ENCODE measurements at regions not wholly inside any gene's neighbourhood (a gene's known extent, or its start where the extent isn't known, plus 50 kb on each side); places are given as distances from the start of the nearest gene placed in this dataset.
"Not testable (repeated sequence)": the region's sequence is repeated elsewhere in the genome, so short reads cannot be mapped to it uniquely, and the experiment has no call there.

DNA sequence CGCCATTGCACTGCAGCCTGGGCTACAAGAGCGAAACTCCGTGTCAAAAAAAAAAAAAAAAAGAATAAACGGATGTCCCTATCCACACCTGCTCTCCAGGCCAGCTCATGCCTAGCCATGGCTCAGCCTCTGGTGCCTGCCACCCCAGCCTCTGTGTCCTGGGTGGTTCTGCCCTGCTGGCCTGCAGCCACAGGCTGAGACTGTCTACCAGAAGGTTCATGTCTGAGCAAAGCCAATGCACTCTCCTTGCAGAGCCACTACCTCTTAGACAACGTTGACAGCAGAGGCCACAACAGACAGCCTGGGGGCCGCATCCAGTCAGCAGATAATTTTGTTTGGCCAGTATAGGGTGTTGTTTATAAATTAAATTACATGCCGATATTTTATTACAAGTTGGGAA is 127.7 kb downstream of the ASB7 start:
- TF ChIP-seq, protein P1, sequence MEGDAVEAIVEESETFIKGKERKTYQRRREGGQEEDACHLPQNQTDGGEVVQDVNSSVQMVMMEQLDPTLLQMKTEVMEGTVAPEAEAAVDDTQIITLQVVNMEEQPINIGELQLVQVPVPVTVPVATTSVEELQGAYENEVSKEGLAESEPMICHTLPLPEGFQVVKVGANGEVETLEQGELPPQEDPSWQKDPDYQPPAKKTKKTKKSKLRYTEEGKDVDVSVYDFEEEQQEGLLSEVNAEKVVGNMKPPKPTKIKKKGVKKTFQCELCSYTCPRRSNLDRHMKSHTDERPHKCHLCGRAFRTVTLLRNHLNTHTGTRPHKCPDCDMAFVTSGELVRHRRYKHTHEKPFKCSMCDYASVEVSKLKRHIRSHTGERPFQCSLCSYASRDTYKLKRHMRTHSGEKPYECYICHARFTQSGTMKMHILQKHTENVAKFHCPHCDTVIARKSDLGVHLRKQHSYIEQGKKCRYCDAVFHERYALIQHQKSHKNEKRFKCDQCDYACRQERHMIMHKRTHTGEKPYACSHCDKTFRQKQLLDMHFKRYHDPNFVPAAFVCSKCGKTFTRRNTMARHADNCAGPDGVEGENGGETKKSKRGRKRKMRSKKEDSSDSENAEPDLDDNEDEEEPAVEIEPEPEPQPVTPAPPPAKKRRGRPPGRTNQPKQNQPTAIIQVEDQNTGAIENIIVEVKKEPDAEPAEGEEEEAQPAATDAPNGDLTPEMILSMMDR (IDR thresholded peaks at IDR 0.05; ENCODE audit: extremely low read depth, insufficient read depth, missing control alignments) = no peak
- DNase-seq (ENCODE audit: low spot score) = no peak
- in situ Hi-C loops (cut with MboI; ENCODE audit: low pct_unique_long_range_greater_than_20kb, low sequenced_read_pairs, unreplicated experiment) = no loop called here

DNA sequence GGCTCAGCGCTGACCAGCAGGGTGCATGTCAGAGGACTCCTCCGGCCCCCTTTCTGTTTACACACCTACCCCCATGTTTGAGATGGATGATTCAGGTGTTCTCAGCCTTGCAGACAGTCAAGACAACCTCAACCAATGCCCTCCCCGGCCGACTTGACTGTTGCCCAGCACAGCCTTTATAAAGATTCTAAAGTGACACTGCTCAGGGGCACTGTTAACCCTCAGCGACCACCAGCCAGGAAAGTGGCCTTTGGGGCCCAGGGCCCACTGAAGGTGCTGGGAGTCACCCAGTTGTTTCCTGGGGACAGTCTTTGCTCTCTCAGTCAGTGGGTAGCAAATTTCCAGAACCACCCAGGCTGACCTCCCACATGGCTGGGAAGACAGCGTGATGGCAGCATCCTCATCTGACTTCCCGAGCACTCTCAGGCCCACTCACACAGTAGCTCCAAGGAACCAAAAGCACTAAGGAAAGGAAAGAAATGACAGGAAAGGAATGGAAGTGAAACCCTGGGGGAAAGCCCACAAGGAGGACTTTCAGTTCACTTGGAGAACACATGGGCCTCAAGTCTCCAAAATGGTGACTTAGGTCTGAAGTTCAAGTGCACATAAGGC is 128.4 kb downstream of the ASB7 start:
- DNase-seq (ENCODE audit: low spot score) = no peak
- TF ChIP-seq, protein P1 (IDR thresholded peaks at IDR 0.05; ENCODE audit: extremely low read depth, insufficient read depth, missing control alignments) = no peak
- in situ Hi-C loops (cut with MboI; ENCODE audit: low pct_unique_long_range_greater_than_20kb, low sequenced_read_pairs, unreplicated experiment) = no loop called here

DNA sequence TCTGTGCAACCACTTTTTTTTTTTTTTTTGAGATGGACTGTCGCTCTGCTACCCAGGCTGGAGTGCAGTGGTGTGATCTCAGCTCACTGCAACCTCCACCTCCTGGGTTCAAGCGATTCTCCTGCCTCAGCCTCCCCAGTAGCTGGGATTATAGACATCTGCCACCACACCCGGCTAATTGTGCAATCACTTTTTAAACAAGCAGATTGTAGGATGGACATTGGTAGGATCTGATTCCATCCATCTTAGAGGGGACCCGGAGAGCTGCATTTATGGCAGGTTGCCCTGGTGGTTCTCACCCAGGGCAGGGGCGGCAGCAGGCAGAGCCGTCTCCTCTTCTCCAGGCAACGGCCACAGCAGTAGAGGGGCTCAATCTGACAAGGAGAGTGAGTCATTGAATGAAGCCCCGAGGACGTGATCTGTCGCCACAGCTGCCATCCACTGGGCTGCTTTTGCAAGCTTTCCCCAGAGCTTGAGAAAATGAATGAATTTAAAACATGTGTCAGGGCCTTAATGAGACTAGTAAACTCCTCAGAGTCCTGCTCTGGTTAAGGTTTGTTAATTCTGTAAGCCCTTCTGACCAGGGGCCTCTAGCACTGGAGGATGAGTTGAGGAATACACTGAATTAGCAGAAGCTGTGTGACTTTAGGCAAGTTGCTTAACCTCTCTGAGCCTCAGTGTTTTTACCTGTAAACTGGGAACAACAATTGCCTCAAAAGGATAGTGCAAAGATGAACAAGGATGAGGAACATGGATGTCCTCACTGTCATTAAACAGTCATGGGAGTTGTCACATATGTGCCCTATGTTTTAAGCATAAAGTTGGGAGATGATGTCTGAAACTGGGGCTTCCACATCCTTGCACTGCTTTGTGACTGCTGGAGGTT is 129.1 kb downstream of the ASB7 start:
- DNase-seq (ENCODE audit: low spot score) = no peak
- in situ Hi-C loops (cut with MboI; ENCODE audit: low pct_unique_long_range_greater_than_20kb, low sequenced_read_pairs, unreplicated experiment) = no loop called here
- TF ChIP-seq, protein P1 (IDR thresholded peaks at IDR 0.05; ENCODE audit: extremely low read depth, insufficient read depth, missing control alignments) = no peak

DNA sequence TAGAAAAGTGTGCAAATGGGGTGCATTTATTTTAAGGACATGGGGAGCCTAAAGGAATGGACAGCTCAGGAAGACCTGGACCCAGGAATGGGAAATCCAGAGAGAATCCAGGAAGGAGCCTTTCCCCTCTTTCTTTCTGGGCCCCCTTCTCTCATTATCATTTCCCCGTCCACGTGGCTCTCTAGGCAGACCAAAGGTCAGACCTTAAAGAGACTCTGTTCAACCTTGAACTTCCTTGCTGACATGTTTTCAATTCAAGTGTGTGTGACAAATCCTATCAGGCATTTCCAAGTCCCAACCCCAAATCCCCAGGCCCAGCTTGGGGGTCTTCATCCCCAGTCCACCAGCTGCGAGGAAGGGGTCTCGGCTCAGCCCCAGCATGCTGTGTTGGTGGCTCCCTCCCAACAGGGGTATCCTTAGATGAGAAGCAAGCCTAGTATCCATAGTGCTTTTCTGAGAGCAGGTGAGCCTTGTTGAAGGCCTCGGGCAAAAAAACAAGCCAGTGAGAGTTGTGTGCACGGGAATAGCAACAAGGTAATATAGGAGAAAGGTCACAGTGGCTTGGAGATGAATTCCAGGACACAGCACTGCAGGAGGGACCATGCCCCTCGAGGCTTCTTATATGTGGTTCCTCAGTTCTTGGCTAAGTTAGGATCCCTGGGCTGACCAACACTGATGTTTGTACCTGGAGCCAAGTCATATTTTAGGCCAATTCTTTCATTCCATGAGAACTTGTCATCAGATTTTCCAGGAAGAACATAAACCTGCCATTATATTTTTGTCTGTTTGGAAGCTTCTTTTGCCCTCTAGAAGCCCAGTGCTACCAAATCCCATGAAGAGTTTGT is 130.0 kb downstream of the ASB7 start:
- TF ChIP-seq, protein P1 (IDR thresholded peaks at IDR 0.05; ENCODE audit: extremely low read depth, insufficient read depth, missing control alignments) = no peak
- in situ Hi-C loops (cut with MboI; ENCODE audit: low pct_unique_long_range_greater_than_20kb, low sequenced_read_pairs, unreplicated experiment) = no loop called here
- DNase-seq (ENCODE audit: low spot score) = no peak

DNA sequence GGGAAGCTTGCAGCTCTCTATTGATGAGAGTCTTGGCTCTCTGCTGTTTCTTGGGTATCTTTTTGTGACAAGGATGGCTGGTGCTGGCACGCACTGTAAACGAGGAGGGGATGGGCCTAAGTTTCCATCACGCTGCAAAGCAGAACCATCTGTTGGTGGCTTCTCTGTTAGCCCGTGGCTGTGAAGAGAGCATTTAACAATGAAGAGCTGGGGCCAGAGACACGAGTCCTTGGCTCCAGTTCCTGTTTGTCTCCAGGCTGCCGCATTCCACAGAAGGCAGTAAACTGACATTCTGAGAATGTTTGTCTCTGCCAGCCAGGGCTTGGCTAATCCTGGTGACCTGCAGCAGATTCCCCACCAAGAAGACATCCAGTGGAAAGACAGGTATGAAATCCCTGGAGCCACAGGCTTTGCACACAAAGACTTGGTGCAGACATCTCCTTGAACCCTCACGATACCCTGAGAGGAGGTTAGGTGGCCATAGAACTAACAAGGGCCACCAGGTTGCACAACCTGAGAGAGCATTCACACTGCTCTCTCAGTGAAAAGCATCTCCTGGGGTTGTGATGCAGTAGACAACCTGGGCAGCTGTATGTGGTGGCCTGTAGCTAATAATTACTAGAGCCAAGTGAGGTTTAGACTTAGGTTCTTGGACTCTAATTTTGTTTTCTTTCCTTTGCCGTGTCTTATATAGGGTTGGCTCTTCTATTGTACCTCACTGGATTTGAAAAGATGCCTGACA is 130.9 kb downstream of the ASB7 start:
- in situ Hi-C loops (cut with MboI; ENCODE audit: low pct_unique_long_range_greater_than_20kb, low sequenced_read_pairs, unreplicated experiment) = no loop called here
- TF ChIP-seq, protein P1 (IDR thresholded peaks at IDR 0.05; ENCODE audit: extremely low read depth, insufficient read depth, missing control alignments) = no peak
- DNase-seq (ENCODE audit: low spot score) = no peak

DNA sequence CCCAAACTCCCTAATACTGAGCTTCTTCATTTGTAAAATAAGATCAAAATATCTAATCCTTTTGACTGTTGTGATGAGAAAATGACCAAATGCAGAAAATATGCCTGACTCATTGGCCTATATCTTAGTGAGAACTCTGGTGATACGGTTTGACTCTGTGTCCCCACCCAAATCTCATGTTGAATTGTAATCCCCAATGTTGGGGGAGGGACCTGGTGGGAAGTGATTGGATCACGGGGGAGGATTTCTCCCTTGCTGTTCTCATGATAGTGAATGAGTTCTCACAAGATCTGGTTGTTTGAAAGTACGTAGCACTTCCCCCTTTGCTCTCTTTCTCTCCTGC is 131.4 kb downstream of the ASB7 start:
- DNase-seq (ENCODE audit: low spot score); in situ Hi-C loops (cut with MboI; ENCODE audit: low pct_unique_long_range_greater_than_20kb, low sequenced_read_pairs, unreplicated experiment): not testable (repeated sequence)
